ENCODE measurements at regions not wholly inside any gene's neighbourhood (a gene's known extent, or its start where the extent isn't known, plus 50 kb on each side); places are given as distances from the start of the nearest gene placed in this dataset.

DNA sequence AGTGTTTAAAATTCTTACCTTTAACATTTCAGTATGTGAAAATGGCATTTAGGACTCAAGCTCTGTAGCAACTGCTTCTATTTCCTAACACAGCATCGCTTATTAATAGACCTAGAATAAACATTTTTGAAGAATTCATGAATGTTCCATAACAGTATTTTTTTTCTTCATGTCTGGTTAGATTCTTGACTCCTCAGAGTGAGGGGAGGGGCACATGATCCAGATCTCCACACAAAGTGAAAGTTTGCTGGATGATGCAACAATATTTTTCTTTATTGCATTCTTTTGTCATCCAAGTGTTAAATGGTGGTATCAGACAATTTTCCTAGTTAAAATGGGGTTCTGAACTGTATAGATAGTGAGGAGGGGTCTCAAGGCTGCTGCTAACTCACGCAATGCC is 130.8 kb upstream of the MAN2A1 start:
- TF ChIP-seq, protein P1, sequence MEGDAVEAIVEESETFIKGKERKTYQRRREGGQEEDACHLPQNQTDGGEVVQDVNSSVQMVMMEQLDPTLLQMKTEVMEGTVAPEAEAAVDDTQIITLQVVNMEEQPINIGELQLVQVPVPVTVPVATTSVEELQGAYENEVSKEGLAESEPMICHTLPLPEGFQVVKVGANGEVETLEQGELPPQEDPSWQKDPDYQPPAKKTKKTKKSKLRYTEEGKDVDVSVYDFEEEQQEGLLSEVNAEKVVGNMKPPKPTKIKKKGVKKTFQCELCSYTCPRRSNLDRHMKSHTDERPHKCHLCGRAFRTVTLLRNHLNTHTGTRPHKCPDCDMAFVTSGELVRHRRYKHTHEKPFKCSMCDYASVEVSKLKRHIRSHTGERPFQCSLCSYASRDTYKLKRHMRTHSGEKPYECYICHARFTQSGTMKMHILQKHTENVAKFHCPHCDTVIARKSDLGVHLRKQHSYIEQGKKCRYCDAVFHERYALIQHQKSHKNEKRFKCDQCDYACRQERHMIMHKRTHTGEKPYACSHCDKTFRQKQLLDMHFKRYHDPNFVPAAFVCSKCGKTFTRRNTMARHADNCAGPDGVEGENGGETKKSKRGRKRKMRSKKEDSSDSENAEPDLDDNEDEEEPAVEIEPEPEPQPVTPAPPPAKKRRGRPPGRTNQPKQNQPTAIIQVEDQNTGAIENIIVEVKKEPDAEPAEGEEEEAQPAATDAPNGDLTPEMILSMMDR (IDR thresholded peaks at IDR 0.05; ENCODE audit: poor library complexity) = no peak
- TF ChIP-seq EZH2phosphoT487 (IDR thresholded peaks at IDR 0.05; ENCODE audit: low read depth, severe bottlenecking, unreplicated experiment) = no peak

All from hepatocyte (in vitro differentiated cells).